Prostate gland (tissue), 2 donors: ENCODE measurements at regions not wholly inside any gene's neighbourhood (a gene's known extent, or its start where the extent isn't known, plus 50 kb on each side); places are given as distances from the start of the nearest gene placed in this dataset.

Experiments used
- DNase-seq: peaks from one replicate; pipeline ENCODE4 v3.0.0-alpha.2; 2019; ENCODE audit warnings: low spot score
- H3K27ac ChIP-seq, 2 donors: fragments of 200-600 bp; sonication (generic); 2 replicates each; pipeline ENCODE4 v1.5.1; 2017 to 2019
- H3K27me3 ChIP-seq: fragments of 200-600 bp; sonication (generic); replicated peaks from 2 replicates; pipeline ENCODE4 v1.5.1; 2019; ENCODE audit not compliant: insufficient read depth
- H3K36me3 ChIP-seq, 2 donors: fragments of 200-600 bp; sonication (generic); 1 replicate in 1 of 2; 2 replicates in 1 of 2; pipeline versions ENCODE4 v1.5.1 to v1.8.1; 2017 to 2019
- H3K4me1 ChIP-seq: fragments of 200-600 bp; sonication (generic); replicated peaks from 2 replicates; pipeline ENCODE4 v1.5.1; 2019
- H3K4me3 ChIP-seq, 2 donors: fragments of 200-600 bp; sonication (generic); 2 replicates each; pipeline ENCODE4 v1.5.1; 2017 to 2019
- H3K9me3 ChIP-seq: fragments of 200-600 bp; sonication (generic); 2 replicates; pipeline ENCODE4 v1.5.1; 2017
- POLR2A ChIP-seq: fragments of 450-650 bp; IDR thresholded peaks from one replicate; pipeline ENCODE4 v1.6.1; 2016; ENCODE audit warnings: antibody characterized with exemption, mild to moderate bottlenecking
- POLR2AphosphoS5 ChIP-seq: sonication (generic); formaldehyde crosslinking; IDR thresholded peaks from one replicate; pipeline ENCODE4 v1.6.1; 2017; ENCODE audit warnings: antibody characterized with exemption
- WGBS: methylation state at CpG from one replicate; pipeline ENCODE4 v1.1.5; 2018; 5-methylcytosine and 5-hydroxymethylcytosine counted together
- intact Hi-C: fragments of 100-400 bp; cut with DNase I; formaldehyde crosslinking; loops from one replicate; pipeline ENCODE4 v1.14.2; 2022
- TF ChIP-seq, protein P1 (sequence below), 4 experiments: fragments of 200-600 bp in 2 of 4; fragments of 450-650 bp in 2 of 4; sonication (generic) in 2 of 4; IDR thresholded peaks; 1 replicate in 3 of 4; 2 replicates in 1 of 4; pipeline ENCODE4 v1.5.1; 2016 to 2019; ENCODE audit warnings: antibody characterized with exemption in 4 of 4, mild to moderate bottlenecking in 2 of 4, moderate library complexity in 2 of 4

DNA sequence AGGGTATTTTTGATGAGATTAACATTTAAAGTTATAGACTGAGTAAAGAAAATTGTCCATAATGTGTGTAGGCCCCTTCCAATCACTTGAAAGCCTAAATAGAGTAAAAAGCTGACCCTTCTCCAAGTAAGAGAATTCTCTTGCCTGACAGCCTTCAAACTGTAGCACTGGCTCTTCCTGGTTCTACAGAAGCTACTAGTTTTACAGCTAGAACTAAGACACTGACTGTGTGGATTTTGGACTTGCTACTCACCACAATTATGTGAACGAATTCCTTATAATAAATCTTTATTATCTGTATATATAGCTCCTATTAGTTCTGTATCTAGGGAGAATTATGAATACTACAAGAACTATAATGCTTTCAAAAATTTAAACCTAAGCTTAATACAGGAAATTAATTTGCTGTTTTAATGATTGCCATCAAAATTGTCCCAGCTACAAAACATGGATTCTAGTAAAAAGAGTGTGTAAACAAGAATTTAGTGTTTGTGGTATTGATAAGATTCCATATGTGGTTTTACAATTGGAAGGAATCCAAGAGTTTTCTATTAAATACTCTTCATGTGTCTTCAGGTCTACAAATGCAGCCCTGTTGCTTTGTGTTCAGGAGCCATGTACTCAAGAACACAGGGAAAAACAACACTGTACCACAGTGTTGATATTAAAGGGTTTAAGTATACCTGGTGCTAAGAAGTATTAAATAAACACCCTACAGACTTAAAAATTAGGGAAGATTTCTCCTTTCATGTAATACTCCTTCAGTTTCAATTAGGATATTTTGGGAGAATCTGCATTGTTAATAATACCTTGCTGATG lies 366.5 kb downstream of the CXXC4 start:
- no peaks in the 10 kb centered on the region for H3K4me1 ChIP-seq
- no peak overlapping the region for H3K4me3 ChIP-seq
- H3K36me3 ChIP-seq, result no peaks in the 10 kb centered on the region
- no peak for DNase-seq
- H3K9me3 ChIP-seq, result no peaks in the 10 kb centered on the region
- TF ChIP-seq POLR2A (no peak), POLR2AphosphoS5 (no peak)
- TF ChIP-seq, protein P1, sequence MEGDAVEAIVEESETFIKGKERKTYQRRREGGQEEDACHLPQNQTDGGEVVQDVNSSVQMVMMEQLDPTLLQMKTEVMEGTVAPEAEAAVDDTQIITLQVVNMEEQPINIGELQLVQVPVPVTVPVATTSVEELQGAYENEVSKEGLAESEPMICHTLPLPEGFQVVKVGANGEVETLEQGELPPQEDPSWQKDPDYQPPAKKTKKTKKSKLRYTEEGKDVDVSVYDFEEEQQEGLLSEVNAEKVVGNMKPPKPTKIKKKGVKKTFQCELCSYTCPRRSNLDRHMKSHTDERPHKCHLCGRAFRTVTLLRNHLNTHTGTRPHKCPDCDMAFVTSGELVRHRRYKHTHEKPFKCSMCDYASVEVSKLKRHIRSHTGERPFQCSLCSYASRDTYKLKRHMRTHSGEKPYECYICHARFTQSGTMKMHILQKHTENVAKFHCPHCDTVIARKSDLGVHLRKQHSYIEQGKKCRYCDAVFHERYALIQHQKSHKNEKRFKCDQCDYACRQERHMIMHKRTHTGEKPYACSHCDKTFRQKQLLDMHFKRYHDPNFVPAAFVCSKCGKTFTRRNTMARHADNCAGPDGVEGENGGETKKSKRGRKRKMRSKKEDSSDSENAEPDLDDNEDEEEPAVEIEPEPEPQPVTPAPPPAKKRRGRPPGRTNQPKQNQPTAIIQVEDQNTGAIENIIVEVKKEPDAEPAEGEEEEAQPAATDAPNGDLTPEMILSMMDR (IDR thresholded peaks at IDR 0.05), result no peak
- intact Hi-C loops, result no loop called here
- no peak overlapping the region for H3K27ac ChIP-seq
- 23% methylated on average over 1 of the region's 1 CpG for WGBS
- H3K27me3 ChIP-seq, result no peaks in the 10 kb centered on the region

DNA sequence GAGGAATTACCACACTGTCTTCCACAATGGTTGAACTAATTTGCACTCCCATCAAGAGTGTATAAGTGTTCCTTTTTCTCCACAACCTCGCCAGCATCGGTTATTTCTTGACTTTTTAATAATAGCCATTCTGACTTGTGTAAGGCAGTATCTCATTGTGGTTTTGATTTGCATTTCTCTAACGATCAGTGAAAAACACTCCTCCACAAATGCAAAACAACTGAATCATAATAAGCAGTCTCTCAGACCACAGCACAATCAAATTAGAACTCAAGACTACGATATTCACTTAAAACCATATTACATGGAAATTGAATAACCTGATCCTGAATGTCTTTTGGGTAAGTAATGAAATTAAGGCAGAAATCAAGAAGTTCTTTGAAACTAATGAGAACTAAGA lies 371.7 kb downstream of the CXXC4 start:
- 73% methylated on average over 4 of the region's 4 CpGs for WGBS
- no peak for TF ChIP-seq POLR2AphosphoS5
- TF ChIP-seq POLR2A, result no peak
- TF ChIP-seq, protein P1 (IDR thresholded peaks at IDR 0.05), result no peak
- H3K27ac ChIP-seq, result no peak overlapping the region

DNA sequence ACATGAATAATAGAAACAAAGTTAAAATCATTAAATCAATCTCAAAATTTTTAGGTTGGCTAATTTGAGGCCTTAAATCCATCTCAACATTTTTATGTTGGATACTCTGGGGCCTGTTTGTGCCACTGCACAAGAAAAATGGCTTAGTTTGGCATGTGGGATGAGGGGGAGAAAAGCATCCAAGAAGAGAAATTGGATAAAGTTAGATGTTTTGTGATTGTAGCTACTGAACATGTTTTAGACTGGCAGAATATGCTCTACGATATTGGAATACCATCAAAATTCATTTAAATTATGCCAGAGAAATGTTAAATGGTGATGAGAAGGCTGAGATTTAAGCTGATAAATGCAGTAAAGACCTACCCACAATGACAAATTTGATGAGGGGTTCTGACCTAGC lies 376.9 kb downstream of the CXXC4 start:
- no peaks in the 10 kb centered on the region for H3K4me1 ChIP-seq
- no peak for DNase-seq
- no peak overlapping the region for H3K27ac ChIP-seq
- intact Hi-C loops, result no loop called here
- WGBS, result 43% methylated on average over 1 of the region's 1 CpG
- no peaks in the 10 kb centered on the region for H3K36me3 ChIP-seq
- H3K27me3 ChIP-seq, result no peaks in the 10 kb centered on the region
- TF ChIP-seq POLR2A, result no peak
- TF ChIP-seq, protein P1 (IDR thresholded peaks at IDR 0.05), result no peak
- TF ChIP-seq POLR2AphosphoS5, result no peak
- no peak overlapping the region for H3K4me3 ChIP-seq
- no peaks in the 10 kb centered on the region for H3K9me3 ChIP-seq

More for the DNA sequence above, 371.7 kb downstream of the CXXC4 start:
- no peak overlapping the region for H3K4me3 ChIP-seq
- intact Hi-C loops, result no loop called here
- no peak for DNase-seq
- no peaks in the 10 kb centered on the region for H3K36me3 ChIP-seq
- H3K27me3 ChIP-seq, result no peaks in the 10 kb centered on the region
- no peaks in the 10 kb centered on the region for H3K9me3 ChIP-seq
- H3K4me1 ChIP-seq, result no peaks in the 10 kb centered on the region

DNA sequence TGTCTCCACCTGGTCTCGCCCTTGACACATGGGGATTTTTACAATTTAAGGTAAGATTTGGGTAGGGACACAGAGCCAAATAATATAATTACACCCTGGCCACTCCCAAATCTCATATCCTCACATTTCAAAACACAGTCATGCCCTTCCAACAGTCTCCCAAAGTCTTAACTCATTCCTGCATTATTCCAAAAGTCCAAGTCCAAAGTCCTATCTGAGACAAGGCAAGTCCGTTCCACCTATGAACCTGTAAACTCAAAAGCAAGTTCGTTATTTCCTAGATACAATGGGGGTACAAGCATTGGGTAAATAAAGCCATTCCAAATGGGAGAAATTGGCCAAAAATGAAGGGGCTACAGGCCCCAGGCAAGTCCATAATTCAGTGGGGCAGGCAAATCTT lies 380.8 kb downstream of the CXXC4 start:
- Histone ChIP-seq H3K9me3 (no peaks in the 10 kb centered on the region), H3K4me1 (no peaks in the 10 kb centered on the region), H3K36me3 (no peaks in the 10 kb centered on the region), H3K27ac (no peak overlapping the region), H3K4me3 (no peak overlapping the region), H3K27me3 (no peaks in the 10 kb centered on the region)
- WGBS, result 84% methylated on average over 3 of the region's 3 CpGs
- intact Hi-C loops, result no loop called here
- no peak for DNase-seq
- no peak for TF ChIP-seq POLR2A
- TF ChIP-seq, protein P1 (IDR thresholded peaks at IDR 0.05), result no peak
- TF ChIP-seq POLR2AphosphoS5, result no peak

DNA sequence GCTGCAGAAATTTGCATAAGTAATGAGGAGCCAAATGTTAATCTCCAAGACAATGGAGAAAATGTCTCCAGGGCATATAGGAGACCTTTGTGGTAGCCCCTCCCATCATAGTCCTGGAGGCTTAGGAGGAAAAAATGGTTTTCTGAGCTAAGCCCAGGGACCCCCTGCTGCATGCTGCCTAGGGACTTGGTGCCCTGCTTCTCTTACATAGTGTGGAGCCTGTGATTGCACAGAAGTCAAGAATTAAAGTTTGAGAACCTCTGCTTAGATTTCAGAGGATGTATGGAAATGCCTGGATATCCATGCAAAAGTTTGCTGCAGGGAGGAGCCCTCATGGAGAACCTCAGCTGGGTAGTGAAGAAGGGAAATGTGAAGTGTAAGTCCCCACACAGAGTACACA lies 379.4 kb upstream of the TACR3 start:
- H3K4me1 ChIP-seq, result no peaks in the 10 kb centered on the region
- intact Hi-C loops, result no loop called here
- H3K27ac ChIP-seq, result no peak overlapping the region
- no peaks in the 10 kb centered on the region for H3K36me3 ChIP-seq
- DNase-seq, result no peak
- TF ChIP-seq POLR2AphosphoS5 (no peak), POLR2A (no peak)
- TF ChIP-seq, protein P1 (IDR thresholded peaks at IDR 0.05), result no peak
- H3K4me3 ChIP-seq, result no peak overlapping the region
- H3K27me3 ChIP-seq, result no peaks in the 10 kb centered on the region
- H3K9me3 ChIP-seq, result no peaks in the 10 kb centered on the region
